Type B pancreatic cell (in vitro differentiated cells): ENCODE measurements at regions not wholly inside any gene's neighbourhood (a gene's known extent, or its start where the extent isn't known, plus 50 kb on each side); places are given as distances from the start of the nearest gene placed in this dataset.

Experiments
- DNase-seq: peaks from one replicate; pipeline ENCODE4 v3.0.0; 2021; ENCODE audit warnings: mixed read lengths; ENCODE audit not compliant: unreplicated experiment; ENCODE audit errors: extremely low spot score
- H3K27ac Mint-ChIP-seq: 2 replicates; pipeline ENCODE4 v1.8.0; 2021; ENCODE audit warnings: mild to moderate bottlenecking, mixed read lengths
- H3K27me3 Mint-ChIP-seq: 2 replicates; pipeline ENCODE4 v1.8.0; 2021; ENCODE audit warnings: mixed read lengths
- H3K36me3 Mint-ChIP-seq: 2 replicates; pipeline ENCODE4 v1.8.0; 2021; ENCODE audit warnings: mixed read lengths
- H3K4me1 Mint-ChIP-seq: one replicate; pipeline ENCODE4 v1.8.0; 2021; ENCODE audit warnings: mixed read lengths; ENCODE audit not compliant: unreplicated experiment
- H3K4me3 Mint-ChIP-seq: 2 replicates; pipeline ENCODE4 v1.8.0; 2021; ENCODE audit warnings: mild to moderate bottlenecking, mixed read lengths
- H3K9me3 Mint-ChIP-seq: 2 replicates; pipeline ENCODE4 v1.8.0; 2021; ENCODE audit warnings: mixed read lengths
- CTCF ChIP-seq: fragments of 200-600 bp; sonication (generic); conservative IDR thresholded peaks from 2 replicates; pipeline ENCODE4 v1.5.0; 2021; ENCODE audit warnings: antibody characterized with exemption, mild to moderate bottlenecking

- Mint-ChIP-seq H3K9me3 (no peaks in the 10 kb centered on the region), H3K27me3 (peaks cover 7% of the 10 kb centered on the region), H3K27ac (no peak overlapping the region), H3K4me3 (no peak overlapping the region), H3K36me3 (no peaks in the 10 kb centered on the region), H3K4me1 (peaks cover 10% of the 10 kb centered on the region)
- DNase-seq = no peak
- TF ChIP-seq CTCF = no peak
Measured at GRCh38 chr1:106746448-106747085, 309.9 kb upstream of the PRMT6 start.

- TF ChIP-seq CTCF = no peak
- Mint-ChIP-seq H3K36me3 (no peaks in the 10 kb centered on the region), H3K4me1 (peaks cover 10% of the 10 kb centered on the region), H3K4me3 (no peak overlapping the region), H3K27ac (no peak overlapping the region), H3K27me3 (peaks cover 7% of the 10 kb centered on the region), H3K9me3 (no peaks in the 10 kb centered on the region)
- DNase-seq = no peak
Measured at GRCh38 chr1:106747232-106747631, 309.2 kb upstream of the PRMT6 start.

- Mint-ChIP-seq H3K27ac (no peak overlapping the region), H3K9me3 (no peaks in the 10 kb centered on the region), H3K27me3 (peaks cover 7% of the 10 kb centered on the region), H3K4me3 (no peak overlapping the region), H3K4me1 (peaks cover 10% of the 10 kb centered on the region), H3K36me3 (no peaks in the 10 kb centered on the region)
- DNase-seq = no peak
- TF ChIP-seq CTCF = no peak
Measured at GRCh38 chr1:106747791-106748190, 308.7 kb upstream of the PRMT6 start.

GRCh38 chr1:106748606-106749005 is 307.9 kb upstream of the PRMT6 start:
- H3K4me1 Mint-ChIP-seq = peaks cover 10% of the 10 kb centered on the region
- no peaks in the 10 kb centered on the region for H3K9me3 Mint-ChIP-seq
- no peak for TF ChIP-seq CTCF

GRCh38 chr1:106749491-106749890 is 307.0 kb upstream of the PRMT6 start:
- H3K27me3 Mint-ChIP-seq = peaks cover 4% of the 10 kb centered on the region
- H3K4me3 Mint-ChIP-seq = no peak overlapping the region
- H3K36me3 Mint-ChIP-seq = no peaks in the 10 kb centered on the region
- H3K9me3 Mint-ChIP-seq = no peaks in the 10 kb centered on the region
- H3K4me1 Mint-ChIP-seq = peaks cover 10% of the 10 kb centered on the region
- no peak for TF ChIP-seq CTCF
- H3K27ac Mint-ChIP-seq = no peak overlapping the region
- DNase-seq = no peak

More at GRCh38 chr1:106748606-106749005, 307.9 kb upstream of the PRMT6 start:
- H3K27me3 Mint-ChIP-seq = peaks cover 4% of the 10 kb centered on the region
- no peak for DNase-seq
- no peak overlapping the region for H3K4me3 Mint-ChIP-seq
- no peak overlapping the region for H3K27ac Mint-ChIP-seq
- H3K36me3 Mint-ChIP-seq = no peaks in the 10 kb centered on the region

GRCh38 chr1:106749906-106750305 is 306.6 kb upstream of the PRMT6 start:
- Mint-ChIP-seq H3K9me3 (no peaks in the 10 kb centered on the region), H3K27ac (no peak overlapping the region), H3K27me3 (peaks cover 4% of the 10 kb centered on the region), H3K4me3 (no peak overlapping the region), H3K36me3 (no peaks in the 10 kb centered on the region), H3K4me1 (peaks cover 10% of the 10 kb centered on the region)
- no peak for DNase-seq
- TF ChIP-seq CTCF = no peak
